ENCODE measurements at regions not wholly inside any gene's neighbourhood (a gene's known extent, or its start where the extent isn't known, plus 50 kb on each side); places are given as distances from the start of the nearest gene placed in this dataset.

GRCh38 chr10:36381748-36382147, 739.7 kb upstream of the FZD8 start:
- intact Hi-C loops (cut with DNase I; ENCODE audit: low total_unique reads), result no loop called here
- no peak overlapping the region for H3K4me3 ChIP-seq (ENCODE audit: low read depth, poor library complexity, severe bottlenecking)
- TF ChIP-seq POLR2A (IDR thresholded peaks at IDR 0.05) (no peak), CTCF (IDR thresholded peaks at IDR 0.05) (no peak)
- 0% methylated on average over 1 of the region's 1 CpG for WGBS, 2 donors
- DNase-seq (ENCODE audit: low spot score in 2 of 2), result no peak

- H3K4me3 ChIP-seq (ENCODE audit: low read depth, poor library complexity, severe bottlenecking), result no peak overlapping the region
- DNase-seq (ENCODE audit: low spot score in 2 of 2), result no peak
- WGBS, 2 donors, result 61 to 72% methylated on average over 2 of the region's 2 CpGs
- no peak for TF ChIP-seq CTCF (IDR thresholded peaks at IDR 0.05)
- TF ChIP-seq POLR2A (IDR thresholded peaks at IDR 0.05), result no peak
- intact Hi-C loops (cut with DNase I; ENCODE audit: low total_unique reads), result no loop called here
These were observed 738.4 kb upstream of the FZD8 start for GRCh38 chr10:36380538-36380937.

GRCh38 chr10:36375107-36375506, 733.0 kb upstream of the FZD8 start:
- intact Hi-C loops (cut with DNase I; ENCODE audit: low total_unique reads), result no loop called here

GRCh38 chr10:36373424-36374096, 731.5 kb upstream of the FZD8 start:
- intact Hi-C loops (cut with DNase I; ENCODE audit: low total_unique reads), result no loop called here
- WGBS, 2 donors, result 55 to 56% methylated on average over 8 of the region's 8 CpGs
- no peak for DNase-seq (ENCODE audit: low spot score in 2 of 2)
- no peak overlapping the region for H3K4me3 ChIP-seq (ENCODE audit: low read depth, poor library complexity, severe bottlenecking)
- no peak for TF ChIP-seq CTCF (IDR thresholded peaks at IDR 0.05)
- TF ChIP-seq POLR2A (IDR thresholded peaks at IDR 0.05), result no peak

More at GRCh38 chr10:36375107-36375506, 733.0 kb upstream of the FZD8 start:
- WGBS, 2 donors, result 90 to 94% methylated on average over 3 of the region's 3 CpGs
- H3K4me3 ChIP-seq (ENCODE audit: low read depth, poor library complexity, severe bottlenecking), result no peak overlapping the region
- no peak for DNase-seq (ENCODE audit: low spot score in 2 of 2)
- TF ChIP-seq CTCF (IDR thresholded peaks at IDR 0.05) (no peak), POLR2A (IDR thresholded peaks at IDR 0.05) (no peak)

GRCh38 chr10:36367362-36367761, 725.3 kb upstream of the FZD8 start:
- intact Hi-C loops (cut with DNase I; ENCODE audit: low total_unique reads), result no loop called here
- WGBS, 2 donors, result 65 to 67% methylated on average over 3 of the region's 3 CpGs
- no peak for DNase-seq (ENCODE audit: low spot score in 2 of 2)
- no peak overlapping the region for H3K4me3 ChIP-seq (ENCODE audit: low read depth, poor library complexity, severe bottlenecking)
- TF ChIP-seq CTCF (IDR thresholded peaks at IDR 0.05) (no peak), POLR2A (IDR thresholded peaks at IDR 0.05) (no peak)

- DNase-seq (ENCODE audit: low spot score in 2 of 2), result no peak
- H3K4me3 ChIP-seq (ENCODE audit: low read depth, poor library complexity, severe bottlenecking), result no peak overlapping the region
- TF ChIP-seq POLR2A (IDR thresholded peaks at IDR 0.05) (no peak), CTCF (IDR thresholded peaks at IDR 0.05) (no peak)
- intact Hi-C loops (cut with DNase I; ENCODE audit: low total_unique reads), result no loop called here
These were observed 724.7 kb upstream of the FZD8 start for GRCh38 chr10:36366843-36367242.

Measured in lower leg skin (tissue), 4 donors.